SK-N-SH (cell line): ENCODE measurements at regions not wholly inside any gene's neighbourhood (a gene's known extent, or its start where the extent isn't known, plus 50 kb on each side); places are given as distances from the start of the nearest gene placed in this dataset.

ENCODE experiments used
- CTCF ChIA-PET: fragments of 300-600, 350-600 bp; formaldehyde crosslinking; extraction: SDS; loops from one replicate; lab custom pipeline; 2021; lab: Yijun Ruan, JAX
- POLR2A ChIA-PET: fragments of 350-600 bp; sonication (Branson Sonifier 250); formaldehyde crosslinking; extraction: SDS; loops from one replicate; lab custom pipeline; 2020; ENCODE audit warnings: antibody characterized with exemption, inconsistent platforms; lab: Yijun Ruan, JAX
- DNase-seq: peaks from one replicate; pipeline ENCODE4 v3.0.0; 2012
- H2AFZ ChIP-seq: fragments of 200-600 bp; sonication (generic); 2 replicates; pipeline ENCODE4 v1.8.1; 2016; ENCODE audit warnings: antibody characterized with exemption, mild to moderate bottlenecking, low read depth
- H3F3A ChIP-seq: fragments of 200-600 bp; sonication (generic); replicated peaks from 2 replicates; pipeline ENCODE3; 2016; ENCODE audit warnings: antibody characterized with exemption, mild to moderate bottlenecking; ENCODE audit not compliant: insufficient read depth
- H3K27ac ChIP-seq, 2 experiments: fragments of 200-500 bp in 1 of 2; fragments of 200-600 bp in 1 of 2; sonication (Bioruptor generic) in 1 of 2; sonication (generic), shearing (Covaris generic) in 1 of 2; 2 replicates each; pipeline versions ENCODE4 v1.5.1 to v1.6.1; 2014 to 2016; ENCODE audit warnings: low read depth in 2 of 2, inconsistent platforms in 1 of 2, low read length in 1 of 2, mild to moderate bottlenecking in 1 of 2, mixed read lengths in 1 of 2
- H3K27me3 ChIP-seq: fragments of 200-600 bp; sonication (generic), shearing (Covaris generic); 2 replicates; pipeline ENCODE4 v1.6.1; 2016; ENCODE audit warnings: mixed run types; ENCODE audit not compliant: insufficient read depth
- H3K36me3 ChIP-seq, 2 experiments: fragments of 200-500 bp in 1 of 2; fragments of 200-600 bp in 1 of 2; sonication (Bioruptor generic) in 1 of 2; sonication (generic) in 1 of 2; replicated peaks in 1 of 2; 2 replicates each; pipeline versions ENCODE3 to v1.5.1; 2014 to 2016; ENCODE audit warnings: low read length in 1 of 2, mild to moderate bottlenecking in 1 of 2; ENCODE audit not compliant: insufficient read depth in 2 of 2, control insufficient read depth in 1 of 2
- H3K4me1 ChIP-seq, 2 experiments: fragments of 200-500 bp in 1 of 2; fragments of 200-600 bp in 1 of 2; sonication (Bioruptor generic) in 1 of 2; sonication (generic), shearing (Covaris generic) in 1 of 2; 2 replicates each; pipeline versions ENCODE4 v1.5.1 to v1.6.1; 2014 to 2016; ENCODE audit warnings: low read depth in 1 of 2, low read length in 1 of 2, mixed run types in 1 of 2; ENCODE audit not compliant: insufficient read depth in 2 of 2, control insufficient read depth in 1 of 2
- H3K4me2 ChIP-seq: fragments of 200-600 bp; sonication (generic), shearing (Covaris generic); 2 replicates; pipeline ENCODE4 v1.6.1; 2017; ENCODE audit warnings: mixed run types
- H3K4me3 ChIP-seq, 2 experiments: fragments of 200-500 bp in 1 of 2; fragments of 200-600 bp in 1 of 2; sonication (Bioruptor generic) in 1 of 2; sonication (generic), shearing (Covaris generic) in 1 of 2; 2 replicates each; pipeline versions ENCODE4 v1.5.1 to v1.8.1; 2014 to 2016; ENCODE audit warnings: low read depth in 2 of 2, inconsistent platforms in 1 of 2, low read length in 1 of 2, mild to moderate bottlenecking in 1 of 2, mixed read lengths in 1 of 2, moderate library complexity in 1 of 2
- H3K79me2 ChIP-seq: fragments of 200-600 bp; sonication (generic); 2 replicates; pipeline ENCODE4 v1.8.1; 2017; ENCODE audit warnings: mild to moderate bottlenecking; ENCODE audit not compliant: insufficient read depth
- H3K9ac ChIP-seq: fragments of 200-600 bp; sonication (generic); 2 replicates; pipeline ENCODE4 v1.6.1; 2017; ENCODE audit warnings: mixed run types
- H3K9me2 ChIP-seq: fragments of 200-600 bp; sonication (generic); 2 replicates; pipeline ENCODE4 v1.6.1; 2017; ENCODE audit warnings: mixed run types
- H3K9me3 ChIP-seq: fragments of 200-600 bp; sonication (generic); 2 replicates; pipeline ENCODE4 v1.6.1; 2017; ENCODE audit warnings: mixed run types, mild to moderate bottlenecking, moderate library complexity
- H4K20me1 ChIP-seq: fragments of 200-600 bp; sonication (generic); 2 replicates; pipeline ENCODE4 v1.6.1; 2017; ENCODE audit warnings: mild to moderate bottlenecking, mixed run types; ENCODE audit not compliant: insufficient read depth
- CHD2 ChIP-seq: fragments of 150-350 bp; IDR thresholded peaks from 2 replicates; pipeline ENCODE4 v1.6.1; 2018; ENCODE audit warnings: low read length; ENCODE audit not compliant: partially characterized antibody
- CTCF ChIP-seq: fragments of 200-600 bp; sonication (generic); IDR thresholded peaks from 2 replicates; pipeline ENCODE4 v1.6.1; 2017; ENCODE audit warnings: antibody characterized with exemption, mild to moderate bottlenecking, moderate library complexity
- ELF1 ChIP-seq: IDR thresholded peaks from 2 replicates; pipeline ENCODE4 v1.4.0; 2012
- EP300 ChIP-seq, 2 experiments: IDR thresholded peaks; 2 replicates each; pipeline versions ENCODE4 v1.4.0 to v1.6.1; 2012; ENCODE audit warnings: borderline replicate concordance in 1 of 2, low read depth in 1 of 2, low read length in 1 of 2
- EZH2phosphoT487 ChIP-seq: fragments of 200-600 bp; sonication (generic); IDR thresholded peaks from 2 replicates; pipeline ENCODE4 v1.6.1; 2017; ENCODE audit warnings: low read depth, mixed run types, mild to moderate bottlenecking, antibody characterized with exemption, moderate library complexity, borderline replicate concordance
- FOSL2 ChIP-seq: IDR thresholded peaks from 2 replicates; pipeline ENCODE4 v1.4.0; 2012; ENCODE audit warnings: low read depth, mild to moderate bottlenecking, moderate library complexity, borderline replicate concordance
- FOXJ3 ChIP-seq: sonication (generic); formaldehyde crosslinking; IDR thresholded peaks from 2 replicates; pipeline ENCODE4 v1.5.1; 2020; ENCODE audit warnings: mild to moderate bottlenecking, missing genetic modification reagents
- FOXM1 ChIP-seq: IDR thresholded peaks from 2 replicates; pipeline ENCODE4 v1.4.0; 2012; ENCODE audit warnings: low read depth, mild to moderate bottlenecking
- GABPA ChIP-seq: IDR thresholded peaks from 2 replicates; pipeline ENCODE4 v1.4.0; 2012; ENCODE audit warnings: low read depth, mild to moderate bottlenecking
- GATA2 ChIP-seq: sonication (generic); formaldehyde crosslinking; IDR thresholded peaks from 2 replicates; pipeline ENCODE4 v1.5.0; 2020; ENCODE audit warnings: mild to moderate bottlenecking, missing genetic modification reagents
- IRF3 ChIP-seq: fragments of 150-350 bp; IDR thresholded peaks from 2 replicates; pipeline ENCODE4 v1.6.1; 2016; ENCODE audit warnings: mild to moderate bottlenecking, low read depth, low read length
- NFIC ChIP-seq: IDR thresholded peaks from 2 replicates; pipeline ENCODE4 v1.4.0; 2012; ENCODE audit warnings: borderline replicate concordance
- NRF1 ChIP-seq: IDR thresholded peaks from 2 replicates; pipeline ENCODE4 v1.6.1; 2012; ENCODE audit warnings: low read depth, mild to moderate bottlenecking, low read length
- POLR2AphosphoS5 ChIP-seq: IDR thresholded peaks from 2 replicates; pipeline ENCODE4 v1.6.1; 2012; ENCODE audit warnings: low read depth, low read length
- RCOR1 ChIP-seq: fragments of 150-350 bp; IDR thresholded peaks from 2 replicates; pipeline ENCODE4 v1.6.1; 2017; ENCODE audit warnings: antibody characterized with exemption, low read length
- REST ChIP-seq: IDR thresholded peaks from 2 replicates; pipeline ENCODE4 v1.6.1; 2012; ENCODE audit warnings: mild to moderate bottlenecking, low read depth, low read length, moderate library complexity
- RFX5 ChIP-seq: IDR thresholded peaks from 2 replicates; pipeline ENCODE4 v1.6.1; 2012; ENCODE audit warnings: mild to moderate bottlenecking, improper control_type of control experiment, low read length
- RXRA ChIP-seq: IDR thresholded peaks from 2 replicates; pipeline ENCODE4 v1.4.0; 2012; ENCODE audit warnings: low read depth, mild to moderate bottlenecking, borderline replicate concordance
- SMC3 ChIP-seq: IDR thresholded peaks from 2 replicates; pipeline ENCODE4 v1.6.1; 2012; ENCODE audit warnings: low read depth, low read length, improper control_type of control experiment
- TAF1 ChIP-seq: IDR thresholded peaks from 2 replicates; pipeline ENCODE4 v1.6.1; 2012; ENCODE audit warnings: low read depth, mild to moderate bottlenecking, low read length, moderate library complexity, borderline replicate concordance
- USF1 ChIP-seq: IDR thresholded peaks from 2 replicates; pipeline ENCODE4 v1.4.0; 2012; ENCODE audit warnings: low read depth, borderline replicate concordance
- YY1 ChIP-seq: IDR thresholded peaks from 2 replicates; pipeline ENCODE4 v1.4.0; 2012; ENCODE audit warnings: low read depth, mild to moderate bottlenecking
- WGBS: methylation state at CpG from one replicate; pipeline ENCODE4 v1.1.6; 2017; ENCODE audit warnings: low lambda C conversion rate; 5-methylcytosine and 5-hydroxymethylcytosine counted together

GRCh38 chr2:40037303-40037702 is 258.2 kb upstream of the THUMPD2 start (continued):
- TF ChIP-seq USF1 = no peak
- TF ChIP-seq YY1 = no peak
- TF ChIP-seq FOXM1 = no peak

- Histone ChIP-seq H4K20me1 (no peaks in the 10 kb centered on the region), H3K9me3 (no peaks in the 10 kb centered on the region), H3F3A (peaks cover 26% of the 10 kb centered on the region), H3K4me1 (peaks cover 0 to 16% of the 10 kb centered on the region in 2 experiments; a peak in 1 of 4 replicates), H2AFZ (no peak overlapping the region), H3K9ac (no peak overlapping the region), H3K27me3 (no peaks in the 10 kb centered on the region), H3K36me3 (no peaks in the 10 kb centered on the region), H3K4me2 (no peak overlapping the region), H3K79me2 (no peaks in the 10 kb centered on the region), H3K9me2 (no peaks in the 10 kb centered on the region), H3K4me3 (no peak overlapping the region), H3K27ac (no peak overlapping the region)
- DNase-seq = no peak
- ChIA-PET CTCF (no interaction called here), POLR2A (no interaction called here)
- TF ChIP-seq SMC3 = no peak
- no peak for TF ChIP-seq IRF3
- no peak for TF ChIP-seq RXRA
- TF ChIP-seq GATA2 (CRISPR knock-in tag) = no peak
- TF ChIP-seq ELF1 = no peak
- no peak for TF ChIP-seq TAF1
- 46% methylated on average over 2 of the region's 2 CpGs for WGBS
These were observed 257.2 kb upstream of the THUMPD2 start for GRCh38 chr2:40036241-40036640.

- Histone ChIP-seq H4K20me1 (no peaks in the 10 kb centered on the region), H3K9me3 (no peaks in the 10 kb centered on the region), H3K9ac (no peak overlapping the region), H3K27me3 (no peaks in the 10 kb centered on the region), H3K4me3 (no peak overlapping the region), H3K9me2 (no peaks in the 10 kb centered on the region), H3K27ac (no peak overlapping the region), H3K4me2 (no peak overlapping the region), H3K4me1 (peaks cover 0 to 16% of the 10 kb centered on the region in 2 experiments; a peak in 1 of 4 replicates), H3K36me3 (no peaks in the 10 kb centered on the region), H3K79me2 (no peaks in the 10 kb centered on the region), H2AFZ (no peak overlapping the region), H3F3A (peaks cover 26% of the 10 kb centered on the region)
- ChIA-PET POLR2A (no interaction called here), CTCF (no interaction called here)
- no peak for DNase-seq
- TF ChIP-seq EZH2phosphoT487 (no peak), RFX5 (no peak), ELF1 (no peak), NFIC (no peak), NRF1 (no peak), RXRA (no peak), EP300 (IDR thresholded peaks at IDR 0.05; ENCODE audit: borderline replicate concordance in 1 of 2, low read depth in 1 of 2, low read length in 1 of 2) (no peak), YY1 (no peak), REST (no peak), FOSL2 (no peak), CTCF (no peak), GABPA (no peak), POLR2AphosphoS5 (no peak), RCOR1 (no peak), FOXJ3 (no peak), CHD2 (no peak)
These were observed 255.7 kb upstream of the THUMPD2 start for GRCh38 chr2:40034801-40035200.
